HCT116 (cell line): ENCODE measurements at regions not wholly inside any gene's neighbourhood (a gene's known extent, or its start where the extent isn't known, plus 50 kb on each side); places are given as distances from the start of the nearest gene placed in this dataset.

Experiments used
- ATAC-seq: fragments of 200-7000 bp; cut with Tn5 transposase; 2 replicates; pipeline ENCODE4 v1.9.1; 2020; ENCODE audit warnings: mild to moderate bottlenecking, moderate library complexity
- BruUV-seq: library from RNA; stranded (reverse); fragments of 400-500 nt; replicated peaks from 2 replicates; lab custom pipeline; 2021; lab: Mats Ljungman, UMichigan
- CTCF ChIA-PET: fragments of 300-600 bp; sonication (Branson Sonifier 250); formaldehyde crosslinking; loops from one replicate; lab custom pipeline; 2021; ENCODE audit warnings: antibody characterized with exemption; lab: Charles Lee
- POLR2A ChIA-PET: fragments of 300-600, 350-600 bp; sonication (Branson Sonifier 250); formaldehyde crosslinking; loops from one replicate; lab custom pipeline; 2021; ENCODE audit warnings: antibody characterized with exemption; lab: Charles Lee
- RAD21 ChIA-PET, 2 experiments: fragments of 300-600 bp; sonication (Branson Sonifier 250); formaldehyde crosslinking; loops; one replicate each; lab custom pipeline; 2023; ENCODE audit warnings: low total read pairs in 2 of 2; ENCODE audit not compliant: uncharacterized antibody in 2 of 2, unreplicated experiment in 2 of 2, low non-redundant PET in 1 of 2; lab: Charles Lee
- DNase-seq: peaks from one replicate; pipeline ENCODE4 v3.0.0-alpha.2; 2010; ENCODE audit warnings: low read depth, low spot score
- H2AFZ ChIP-seq: fragments of 200-600 bp; shearing (Covaris generic), sonication (generic); 2 replicates; pipeline ENCODE4 v1.6.1; 2017; ENCODE audit warnings: low read depth, mixed run types, mixed read lengths, antibody characterized with exemption, low read length; ENCODE audit not compliant: poor library complexity, severe bottlenecking
- H3K27ac ChIP-seq: 2 replicates; pipeline ENCODE4 v1.5.1; 2012; ENCODE audit warnings: low read depth, low read length
- H3K27me3 ChIP-seq: fragments of 200-600 bp; sonication (generic); 2 replicates; pipeline ENCODE4 v1.6.1; 2016; ENCODE audit warnings: mixed run types, low read length, mixed read lengths; ENCODE audit not compliant: insufficient read depth
- H3K36me3 ChIP-seq, 2 experiments: fragments of 200-500 bp in 1 of 2; fragments of 200-600 bp in 1 of 2; sonication (Bioruptor generic) in 1 of 2; sonication (generic) in 1 of 2; 2 replicates each; pipeline versions ENCODE4 v1.5.1 to v1.6.1; 2014 to 2016; ENCODE audit warnings: low read length in 2 of 2, inconsistent platforms in 1 of 2, mixed read lengths in 1 of 2, mixed run types in 1 of 2; ENCODE audit not compliant: insufficient read depth in 2 of 2, control insufficient read depth in 1 of 2
- H3K4me1 ChIP-seq, 2 experiments: fragments of 200-600 bp in 1 of 2; sonication (generic) in 1 of 2; 2 replicates each; pipeline versions ENCODE4 v1.5.1 to v1.6.1; 2012 to 2017; ENCODE audit warnings: low read length in 2 of 2, inconsistent platforms in 1 of 2, mild to moderate bottlenecking in 1 of 2, mixed read lengths in 1 of 2, mixed run types in 1 of 2, moderate library complexity in 1 of 2; ENCODE audit not compliant: insufficient read depth in 2 of 2, control insufficient read depth in 1 of 2
- H3K4me2 ChIP-seq: fragments of 200-600 bp; sonication (generic); 2 replicates; pipeline ENCODE4 v1.6.1; 2017; ENCODE audit warnings: mixed run types, low read length, mixed read lengths
- H3K4me3 ChIP-seq, 2 experiments: fragments of 200-600 bp in 1 of 2; sonication (generic) in 1 of 2; replicated peaks in 1 of 2; 2 replicates each; pipeline ENCODE4 v1.5.1; 2011 to 2016; ENCODE audit warnings: low read length in 2 of 2, control low read depth in 1 of 2, low read depth in 1 of 2, mild to moderate bottlenecking in 1 of 2, mixed read lengths in 1 of 2, mixed run types in 1 of 2
- H3K79me2 ChIP-seq: fragments of 200-600 bp; sonication (generic); 2 replicates; pipeline ENCODE4 v1.6.1; 2017; ENCODE audit warnings: mild to moderate bottlenecking, mixed run types, low read length, moderate library complexity, mixed read lengths; ENCODE audit not compliant: insufficient read depth
- H3K9ac ChIP-seq: fragments of 200-600 bp; sonication (generic); 2 replicates; pipeline ENCODE4 v1.6.1; 2016; ENCODE audit warnings: low read length, mixed read lengths
- H3K9me2 ChIP-seq: fragments of 200-600 bp; sonication (generic), shearing (Covaris generic); 2 replicates; pipeline ENCODE4 v1.6.1; 2017; ENCODE audit warnings: mixed run types, mild to moderate bottlenecking, moderate library complexity; ENCODE audit not compliant: insufficient read depth
- H3K9me3 ChIP-seq, 2 experiments: fragments of 200-500 bp in 1 of 2; fragments of 200-600 bp in 1 of 2; sonication (Bioruptor generic) in 1 of 2; sonication (generic) in 1 of 2; 2 replicates each; pipeline ENCODE4 v1.6.1; 2014 to 2017; ENCODE audit warnings: low read length in 2 of 2, mixed read lengths in 2 of 2, inconsistent platforms in 1 of 2, low read depth in 1 of 2, mild to moderate bottlenecking in 1 of 2, mixed run types in 1 of 2, moderate library complexity in 1 of 2; ENCODE audit not compliant: control insufficient read depth in 1 of 2, insufficient read depth in 1 of 2
- H4K20me1 ChIP-seq: fragments of 200-600 bp; sonication (generic), shearing (Covaris generic); 2 replicates; pipeline ENCODE4 v1.6.1; 2017; ENCODE audit warnings: mixed run types, mild to moderate bottlenecking, moderate library complexity; ENCODE audit not compliant: insufficient read depth
- CBX3 ChIP-seq: IDR thresholded peaks from 2 replicates; pipeline ENCODE4 v1.6.1; 2012; ENCODE audit warnings: low read depth
- CEBPB ChIP-seq: IDR thresholded peaks from 2 replicates; pipeline ENCODE4 v1.6.1; 2012; ENCODE audit warnings: low read depth
- EGR1 ChIP-seq: IDR thresholded peaks from 2 replicates; pipeline ENCODE4 v1.6.1; 2012; ENCODE audit warnings: low read depth
- ELF1 ChIP-seq: IDR thresholded peaks from 2 replicates; pipeline ENCODE4 v1.6.1; 2012; ENCODE audit warnings: low read depth, borderline replicate concordance
- EZH2 ChIP-seq: fragments of 200-600 bp; sonication (generic); IDR thresholded peaks from 2 replicates; pipeline ENCODE4 v1.6.1; 2017; ENCODE audit warnings: antibody characterized with exemption, mixed run types
- EZH2phosphoT487 ChIP-seq: fragments of 200-600 bp; IDR thresholded peaks from 2 replicates; pipeline ENCODE4 v1.6.1; 2018; ENCODE audit warnings: antibody characterized with exemption, borderline replicate concordance
- JUND ChIP-seq: IDR thresholded peaks from 2 replicates; pipeline ENCODE4 v1.6.1; 2012
- POLR2A ChIP-seq: IDR thresholded peaks from 2 replicates; pipeline ENCODE4 v1.7.0; 2011; ENCODE audit warnings: borderline replicate concordance; ENCODE audit not compliant: insufficient read depth, insufficient read length; ENCODE audit errors: extremely low read depth
- POLR2AphosphoS5 ChIP-seq: IDR thresholded peaks from 2 replicates; pipeline ENCODE4 v1.6.1; 2011; ENCODE audit warnings: mild to moderate bottlenecking, low read depth, low read length, moderate library complexity
- RAD21 ChIP-seq: IDR thresholded peaks from 2 replicates; pipeline ENCODE4 v1.6.1; 2012; ENCODE audit warnings: low read depth, mild to moderate bottlenecking
- SIN3A ChIP-seq: IDR thresholded peaks from 2 replicates; pipeline ENCODE4 v1.6.1; 2012; ENCODE audit warnings: low read depth
- SRF ChIP-seq: IDR thresholded peaks from 2 replicates; pipeline ENCODE4 v1.6.1; 2012; ENCODE audit warnings: low read depth
- TCF7L2 ChIP-seq: IDR thresholded peaks from 2 replicates; pipeline ENCODE4 v1.7.0; 2011; ENCODE audit warnings: borderline replicate concordance, inconsistent platforms; ENCODE audit not compliant: insufficient read depth, insufficient read length; ENCODE audit errors: extremely low read depth
- ZFX ChIP-seq: fragments of 450-650 bp; IDR thresholded peaks from 2 replicates; pipeline ENCODE4 v1.6.1; 2017
- intact Hi-C: fragments of 100-400 bp; cut with micrococcal nuclease; formaldehyde crosslinking; loops from 2 replicates; pipeline ENCODE4 v1.10.0; 2022
- TF ChIP-seq, protein P1 (sequence below), 3 experiments: fragments of 200-600 bp in 1 of 3; sonication (generic) in 1 of 3; IDR thresholded peaks in 2 of 3; conservative IDR thresholded peaks in 1 of 3; 2 replicates each; pipeline ENCODE4 v1.5.1; 2012 to 2017; ENCODE audit warnings: low read depth in 2 of 3, low read length in 2 of 3, antibody characterized with exemption in 1 of 3, borderline replicate concordance in 1 of 3, control low read depth in 1 of 3, mild to moderate bottlenecking in 1 of 3, mixed read lengths in 1 of 3, mixed run types in 1 of 3, moderate library complexity in 1 of 3; ENCODE audit not compliant: insufficient read depth in 1 of 3
- TF ChIP-seq, protein P2 (sequence below): IDR thresholded peaks from 2 replicates; pipeline ENCODE4 v1.6.1; 2011; ENCODE audit warnings: mild to moderate bottlenecking, low read length, moderate library complexity; ENCODE audit not compliant: insufficient replicate concordance; ENCODE audit errors: extremely low read depth
- TF ChIP-seq, protein P3 (sequence below): IDR thresholded peaks from 2 replicates; pipeline ENCODE4 v1.6.1; 2012; ENCODE audit warnings: low read depth

DNA sequence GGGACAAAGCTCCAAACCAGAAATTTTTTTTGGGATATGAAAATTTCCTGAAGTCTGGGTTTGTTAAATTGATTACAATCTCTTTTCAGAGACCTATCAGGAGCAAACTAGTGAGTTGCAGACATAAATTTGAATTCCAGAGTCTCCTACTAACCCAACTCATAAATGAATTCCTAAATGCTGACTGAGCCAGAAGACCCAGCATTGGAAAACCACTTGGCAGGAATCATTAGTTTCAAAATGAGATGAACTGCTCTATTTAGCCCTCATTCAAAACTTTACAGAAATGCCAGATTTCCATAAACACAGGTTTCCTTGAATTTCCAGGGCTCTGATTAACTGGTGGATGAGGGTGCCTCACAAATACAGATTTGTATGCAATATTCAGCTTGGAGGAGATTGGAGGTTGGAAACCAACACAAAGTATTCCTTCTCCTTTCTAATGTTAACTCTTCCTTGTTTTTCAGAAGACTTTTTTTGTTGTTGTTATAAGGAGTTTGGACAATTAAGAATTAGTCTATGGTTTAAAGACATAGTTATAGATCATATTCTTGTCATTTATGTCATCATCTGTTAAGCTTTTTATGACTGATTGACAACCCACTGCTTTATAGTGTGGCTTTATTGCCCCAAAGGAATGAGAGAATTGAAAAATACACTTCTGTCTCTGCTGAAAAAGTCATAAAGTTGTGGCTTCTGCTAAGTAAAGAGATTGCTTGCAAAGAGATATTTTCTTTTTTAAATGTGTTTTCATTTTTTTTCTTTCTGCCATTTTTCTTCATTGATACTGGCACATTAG is 222.8 kb downstream of the HLX start (continued):
- TF ChIP-seq POLR2AphosphoS5 (no peak), POLR2A (no peak), CEBPB (no peak)

DNA sequence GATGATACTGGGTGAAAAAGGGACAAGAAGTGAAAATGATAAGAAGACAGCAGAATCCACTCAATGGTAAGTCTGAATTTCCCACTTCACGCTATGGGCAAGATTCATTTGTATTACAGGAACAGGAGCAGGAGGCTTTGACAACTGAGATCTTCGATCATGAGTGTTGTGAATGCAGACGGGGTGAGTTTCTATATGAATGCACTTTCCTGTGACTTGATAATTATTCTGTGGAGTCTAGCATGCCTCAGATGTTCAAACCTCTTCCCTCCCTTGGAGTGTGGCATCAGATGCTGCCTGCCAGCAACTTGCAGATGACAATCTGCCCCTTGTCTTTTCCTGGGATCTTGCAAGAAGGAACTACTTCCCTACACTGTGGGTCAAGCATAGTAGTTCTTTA is 225.4 kb downstream of the HLX start:
- ChIA-PET CTCF (no interaction called here), POLR2A (no interaction called here)
- no peaks in the 10 kb centered on the region for H3K36me3 ChIP-seq
- H4K20me1 ChIP-seq = no peaks in the 10 kb centered on the region
- no peaks in the 10 kb centered on the region for H3K27me3 ChIP-seq
- TF ChIP-seq SIN3A (no peak), RAD21 (no peak), EGR1 (no peak), JUND (no peak), ZFX (no peak), ELF1 (no peak), TCF7L2 (no peak), EZH2 (no peak), CBX3 (no peak), SRF (no peak), EZH2phosphoT487 (no peak)
- TF ChIP-seq, protein P1, sequence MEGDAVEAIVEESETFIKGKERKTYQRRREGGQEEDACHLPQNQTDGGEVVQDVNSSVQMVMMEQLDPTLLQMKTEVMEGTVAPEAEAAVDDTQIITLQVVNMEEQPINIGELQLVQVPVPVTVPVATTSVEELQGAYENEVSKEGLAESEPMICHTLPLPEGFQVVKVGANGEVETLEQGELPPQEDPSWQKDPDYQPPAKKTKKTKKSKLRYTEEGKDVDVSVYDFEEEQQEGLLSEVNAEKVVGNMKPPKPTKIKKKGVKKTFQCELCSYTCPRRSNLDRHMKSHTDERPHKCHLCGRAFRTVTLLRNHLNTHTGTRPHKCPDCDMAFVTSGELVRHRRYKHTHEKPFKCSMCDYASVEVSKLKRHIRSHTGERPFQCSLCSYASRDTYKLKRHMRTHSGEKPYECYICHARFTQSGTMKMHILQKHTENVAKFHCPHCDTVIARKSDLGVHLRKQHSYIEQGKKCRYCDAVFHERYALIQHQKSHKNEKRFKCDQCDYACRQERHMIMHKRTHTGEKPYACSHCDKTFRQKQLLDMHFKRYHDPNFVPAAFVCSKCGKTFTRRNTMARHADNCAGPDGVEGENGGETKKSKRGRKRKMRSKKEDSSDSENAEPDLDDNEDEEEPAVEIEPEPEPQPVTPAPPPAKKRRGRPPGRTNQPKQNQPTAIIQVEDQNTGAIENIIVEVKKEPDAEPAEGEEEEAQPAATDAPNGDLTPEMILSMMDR (IDR thresholded peaks at IDR 0.05 in 2 of 3, conservative IDR thresholded peaks at IDR 0.05 in 1 of 3; ENCODE audit: borderline replicate concordance in 1 of 3, insufficient read depth in 1 of 3, low read depth in 2 of 3, low read length in 2 of 3) = no peak
- TF ChIP-seq, protein P2, sequence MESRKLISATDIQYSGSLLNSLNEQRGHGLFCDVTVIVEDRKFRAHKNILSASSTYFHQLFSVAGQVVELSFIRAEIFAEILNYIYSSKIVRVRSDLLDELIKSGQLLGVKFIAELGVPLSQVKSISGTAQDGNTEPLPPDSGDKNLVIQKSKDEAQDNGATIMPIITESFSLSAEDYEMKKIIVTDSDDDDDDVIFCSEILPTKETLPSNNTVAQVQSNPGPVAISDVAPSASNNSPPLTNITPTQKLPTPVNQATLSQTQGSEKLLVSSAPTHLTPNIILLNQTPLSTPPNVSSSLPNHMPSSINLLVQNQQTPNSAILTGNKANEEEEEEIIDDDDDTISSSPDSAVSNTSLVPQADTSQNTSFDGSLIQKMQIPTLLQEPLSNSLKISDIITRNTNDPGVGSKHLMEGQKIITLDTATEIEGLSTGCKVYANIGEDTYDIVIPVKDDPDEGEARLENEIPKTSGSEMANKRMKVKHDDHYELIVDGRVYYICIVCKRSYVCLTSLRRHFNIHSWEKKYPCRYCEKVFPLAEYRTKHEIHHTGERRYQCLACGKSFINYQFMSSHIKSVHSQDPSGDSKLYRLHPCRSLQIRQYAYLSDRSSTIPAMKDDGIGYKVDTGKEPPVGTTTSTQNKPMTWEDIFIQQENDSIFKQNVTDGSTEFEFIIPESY = no peak
- TF ChIP-seq, protein P3, sequence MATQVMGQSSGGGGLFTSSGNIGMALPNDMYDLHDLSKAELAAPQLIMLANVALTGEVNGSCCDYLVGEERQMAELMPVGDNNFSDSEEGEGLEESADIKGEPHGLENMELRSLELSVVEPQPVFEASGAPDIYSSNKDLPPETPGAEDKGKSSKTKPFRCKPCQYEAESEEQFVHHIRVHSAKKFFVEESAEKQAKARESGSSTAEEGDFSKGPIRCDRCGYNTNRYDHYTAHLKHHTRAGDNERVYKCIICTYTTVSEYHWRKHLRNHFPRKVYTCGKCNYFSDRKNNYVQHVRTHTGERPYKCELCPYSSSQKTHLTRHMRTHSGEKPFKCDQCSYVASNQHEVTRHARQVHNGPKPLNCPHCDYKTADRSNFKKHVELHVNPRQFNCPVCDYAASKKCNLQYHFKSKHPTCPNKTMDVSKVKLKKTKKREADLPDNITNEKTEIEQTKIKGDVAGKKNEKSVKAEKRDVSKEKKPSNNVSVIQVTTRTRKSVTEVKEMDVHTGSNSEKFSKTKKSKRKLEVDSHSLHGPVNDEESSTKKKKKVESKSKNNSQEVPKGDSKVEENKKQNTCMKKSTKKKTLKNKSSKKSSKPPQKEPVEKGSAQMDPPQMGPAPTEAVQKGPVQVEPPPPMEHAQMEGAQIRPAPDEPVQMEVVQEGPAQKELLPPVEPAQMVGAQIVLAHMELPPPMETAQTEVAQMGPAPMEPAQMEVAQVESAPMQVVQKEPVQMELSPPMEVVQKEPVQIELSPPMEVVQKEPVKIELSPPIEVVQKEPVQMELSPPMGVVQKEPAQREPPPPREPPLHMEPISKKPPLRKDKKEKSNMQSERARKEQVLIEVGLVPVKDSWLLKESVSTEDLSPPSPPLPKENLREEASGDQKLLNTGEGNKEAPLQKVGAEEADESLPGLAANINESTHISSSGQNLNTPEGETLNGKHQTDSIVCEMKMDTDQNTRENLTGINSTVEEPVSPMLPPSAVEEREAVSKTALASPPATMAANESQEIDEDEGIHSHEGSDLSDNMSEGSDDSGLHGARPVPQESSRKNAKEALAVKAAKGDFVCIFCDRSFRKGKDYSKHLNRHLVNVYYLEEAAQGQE = no peak
- TF ChIP-seq, all 23 proteins: peak for 0
- no peak for DNase-seq
- intact Hi-C loops = no loop called here
- no peak overlapping the region for H3K4me3 ChIP-seq
- no TSS peak for BruUV-seq
- no peak overlapping the region for H2AFZ ChIP-seq
- no peaks in the 10 kb centered on the region for H3K4me1 ChIP-seq
- RAD21 ChIA-PET = no interaction called here
- H3K9me2 ChIP-seq = no peaks in the 10 kb centered on the region
- no peak overlapping the region for H3K4me2 ChIP-seq
- H3K27ac ChIP-seq = no peak overlapping the region
- H3K9ac ChIP-seq = no peak overlapping the region
- H3K9me3 ChIP-seq = no peaks in the 10 kb centered on the region
- no peak for ATAC-seq
- H3K79me2 ChIP-seq = no peaks in the 10 kb centered on the region
